ENCODE measurements at regions not wholly inside any gene's neighbourhood (a gene's known extent, or its start where the extent isn't known, plus 50 kb on each side); places are given as distances from the start of the nearest gene placed in this dataset.

DNA sequence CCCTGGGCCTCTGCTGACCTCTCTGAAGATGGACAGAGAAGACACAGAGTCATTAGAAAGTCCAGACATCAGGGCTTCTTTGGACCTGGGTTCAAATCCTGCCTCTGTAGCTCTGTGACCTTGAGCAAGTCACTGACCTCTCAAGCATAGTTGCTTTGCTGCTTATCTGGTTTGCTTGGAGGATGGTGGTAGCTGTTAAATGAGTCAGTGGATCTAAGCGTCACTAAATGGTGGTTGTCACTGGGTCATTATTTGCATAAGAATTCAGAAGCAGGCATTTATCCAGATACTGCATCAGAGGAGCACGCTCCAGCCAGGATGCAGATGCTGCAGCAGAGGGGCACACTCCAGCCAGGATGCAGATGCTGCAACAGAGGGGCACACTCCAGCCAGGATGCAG is 229.2 kb downstream of the GLI2 start:
- TF ChIP-seq, protein P1, sequence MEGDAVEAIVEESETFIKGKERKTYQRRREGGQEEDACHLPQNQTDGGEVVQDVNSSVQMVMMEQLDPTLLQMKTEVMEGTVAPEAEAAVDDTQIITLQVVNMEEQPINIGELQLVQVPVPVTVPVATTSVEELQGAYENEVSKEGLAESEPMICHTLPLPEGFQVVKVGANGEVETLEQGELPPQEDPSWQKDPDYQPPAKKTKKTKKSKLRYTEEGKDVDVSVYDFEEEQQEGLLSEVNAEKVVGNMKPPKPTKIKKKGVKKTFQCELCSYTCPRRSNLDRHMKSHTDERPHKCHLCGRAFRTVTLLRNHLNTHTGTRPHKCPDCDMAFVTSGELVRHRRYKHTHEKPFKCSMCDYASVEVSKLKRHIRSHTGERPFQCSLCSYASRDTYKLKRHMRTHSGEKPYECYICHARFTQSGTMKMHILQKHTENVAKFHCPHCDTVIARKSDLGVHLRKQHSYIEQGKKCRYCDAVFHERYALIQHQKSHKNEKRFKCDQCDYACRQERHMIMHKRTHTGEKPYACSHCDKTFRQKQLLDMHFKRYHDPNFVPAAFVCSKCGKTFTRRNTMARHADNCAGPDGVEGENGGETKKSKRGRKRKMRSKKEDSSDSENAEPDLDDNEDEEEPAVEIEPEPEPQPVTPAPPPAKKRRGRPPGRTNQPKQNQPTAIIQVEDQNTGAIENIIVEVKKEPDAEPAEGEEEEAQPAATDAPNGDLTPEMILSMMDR (conservative IDR thresholded peaks at IDR 0.05) = no peak
- no peak for TF ChIP-seq ZFX (IDR thresholded peaks at IDR 0.05)

All from C4-2B (cell line).